ENCODE measurements at regions not wholly inside any gene's neighbourhood (a gene's known extent, or its start where the extent isn't known, plus 50 kb on each side); places are given as distances from the start of the nearest gene placed in this dataset.

GRCh38 chr16:48481772-48482171 is 96.6 kb upstream of the SIAH1 start:
- TF ChIP-seq CTCF (IDR thresholded peaks at IDR 0.05; ENCODE audit: low read depth, low read length) (no peak), EZH2phosphoT487 (IDR thresholded peaks at IDR 0.05; ENCODE audit: low read depth) (no peak)

Data from OCI-LY3 (cell line).